KMS-11 (cell line): ENCODE measurements at regions not wholly inside any gene's neighbourhood (a gene's known extent, or its start where the extent isn't known, plus 50 kb on each side); places are given as distances from the start of the nearest gene placed in this dataset.

Experiments
- H2AFZ ChIP-seq: fragments of 200-600 bp; sonication (generic); 2 replicates; pipeline ENCODE4 v1.6.1; 2016; ENCODE audit warnings: antibody characterized with exemption, mixed run types, low read depth
- H3K27ac ChIP-seq: fragments of 200-600 bp; sonication (generic); 2 replicates; pipeline ENCODE4 v1.6.1; 2016; ENCODE audit warnings: mild to moderate bottlenecking, mixed run types
- H3K27me3 ChIP-seq: fragments of 200-600 bp; sonication (generic); 2 replicates; pipeline ENCODE4 v1.6.1; 2017; ENCODE audit warnings: mild to moderate bottlenecking, low read depth, mixed run types, moderate library complexity; ENCODE audit not compliant: insufficient read depth
- H3K36me3 ChIP-seq: fragments of 200-600 bp; sonication (generic); 2 replicates; pipeline ENCODE4 v1.6.1; 2017; ENCODE audit warnings: mild to moderate bottlenecking, mixed run types; ENCODE audit not compliant: insufficient read depth
- H3K4me1 ChIP-seq: fragments of 200-600 bp; sonication (generic); 2 replicates; pipeline ENCODE4 v1.6.1; 2016; ENCODE audit warnings: mild to moderate bottlenecking, low read depth, mixed run types; ENCODE audit not compliant: poor library complexity, severe bottlenecking
- H3K4me2 ChIP-seq: fragments of 200-600 bp; sonication (generic); 2 replicates; pipeline ENCODE4 v1.7.0; 2016; ENCODE audit warnings: mild to moderate bottlenecking, mixed run types
- H3K4me3 ChIP-seq: fragments of 200-600 bp; sonication (generic); IDR thresholded peaks from 2 replicates; pipeline ENCODE4 v1.6.1; 2017; ENCODE audit warnings: low read depth, low read length, mixed read lengths; ENCODE audit not compliant: insufficient read depth
- H3K79me2 ChIP-seq: fragments of 200-600 bp; sonication (generic); 2 replicates; pipeline ENCODE4 v1.6.1; 2016; ENCODE audit warnings: low read depth, mixed run types; ENCODE audit not compliant: insufficient read depth
- H3K9ac ChIP-seq: fragments of 200-600 bp; sonication (generic); 2 replicates; pipeline ENCODE4 v1.6.1; 2016; ENCODE audit warnings: mild to moderate bottlenecking, mixed run types
- H4K20me1 ChIP-seq: fragments of 200-600 bp; sonication (generic); 2 replicates; pipeline ENCODE4 v1.6.1; 2016; ENCODE audit warnings: mild to moderate bottlenecking, mixed run types; ENCODE audit not compliant: insufficient read depth
- TF ChIP-seq, protein P1 (sequence below): fragments of 200-600 bp; sonication (generic); conservative IDR thresholded peaks from 2 replicates; pipeline ENCODE4 v1.6.1; 2017; ENCODE audit warnings: low read depth, mild to moderate bottlenecking, antibody characterized with exemption, low read length, moderate library complexity, mixed read lengths

- Histone ChIP-seq H3K4me3 (no peak overlapping the region), H3K27ac (no peak overlapping the region), H2AFZ (no peak overlapping the region), H3K27me3 (no peaks in the 10 kb centered on the region), H3K36me3 (no peaks in the 10 kb centered on the region), H3K9ac (no peak overlapping the region), H4K20me1 (no peaks in the 10 kb centered on the region), H3K79me2 (no peaks in the 10 kb centered on the region), H3K4me1 (no peaks in the 10 kb centered on the region), H3K4me2 (no peak overlapping the region)
- TF ChIP-seq, protein P1, sequence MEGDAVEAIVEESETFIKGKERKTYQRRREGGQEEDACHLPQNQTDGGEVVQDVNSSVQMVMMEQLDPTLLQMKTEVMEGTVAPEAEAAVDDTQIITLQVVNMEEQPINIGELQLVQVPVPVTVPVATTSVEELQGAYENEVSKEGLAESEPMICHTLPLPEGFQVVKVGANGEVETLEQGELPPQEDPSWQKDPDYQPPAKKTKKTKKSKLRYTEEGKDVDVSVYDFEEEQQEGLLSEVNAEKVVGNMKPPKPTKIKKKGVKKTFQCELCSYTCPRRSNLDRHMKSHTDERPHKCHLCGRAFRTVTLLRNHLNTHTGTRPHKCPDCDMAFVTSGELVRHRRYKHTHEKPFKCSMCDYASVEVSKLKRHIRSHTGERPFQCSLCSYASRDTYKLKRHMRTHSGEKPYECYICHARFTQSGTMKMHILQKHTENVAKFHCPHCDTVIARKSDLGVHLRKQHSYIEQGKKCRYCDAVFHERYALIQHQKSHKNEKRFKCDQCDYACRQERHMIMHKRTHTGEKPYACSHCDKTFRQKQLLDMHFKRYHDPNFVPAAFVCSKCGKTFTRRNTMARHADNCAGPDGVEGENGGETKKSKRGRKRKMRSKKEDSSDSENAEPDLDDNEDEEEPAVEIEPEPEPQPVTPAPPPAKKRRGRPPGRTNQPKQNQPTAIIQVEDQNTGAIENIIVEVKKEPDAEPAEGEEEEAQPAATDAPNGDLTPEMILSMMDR = no peak
Measured at GRCh38 chr14:39576258-39576657, 144.0 kb upstream of the FBXO33 start.

DNA sequence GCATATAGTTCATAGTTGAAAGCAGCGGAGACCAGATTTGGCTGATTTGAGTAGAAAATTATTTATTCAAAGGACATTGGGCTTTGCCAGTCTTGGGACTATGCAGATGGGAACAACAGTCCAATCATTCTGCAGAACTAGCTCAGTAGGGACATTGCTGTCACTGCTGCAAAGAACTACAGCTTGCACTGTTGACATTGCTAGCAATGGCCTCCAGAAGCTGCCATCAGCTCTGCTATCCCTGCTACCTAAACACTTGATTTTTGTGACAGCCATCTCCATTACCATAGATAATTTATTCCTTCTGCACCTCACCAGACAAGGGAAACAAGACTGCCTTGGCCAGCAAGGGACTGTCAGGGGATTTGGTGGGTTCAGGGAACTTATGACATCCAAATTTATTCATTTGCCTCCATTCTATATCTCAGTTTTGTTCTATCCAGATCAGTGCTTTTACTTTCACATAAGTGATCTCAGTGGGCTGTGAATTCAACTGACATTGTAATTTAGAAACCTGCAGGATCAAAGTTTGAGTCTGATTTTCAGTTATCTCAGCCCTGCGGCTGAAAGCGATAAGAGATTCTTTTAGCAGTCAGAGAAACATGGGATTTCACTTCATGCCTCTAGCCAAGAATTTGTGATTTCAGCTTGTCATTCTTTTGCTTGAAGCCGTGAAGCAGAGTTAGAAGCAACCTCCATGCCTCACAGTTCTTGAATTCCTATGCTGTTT, 136.7 kb upstream of the FBXO33 start:
- no peak overlapping the region for H3K27ac ChIP-seq
- no peak overlapping the region for H3K9ac ChIP-seq
- TF ChIP-seq, protein P1 = no peak
- H3K4me1 ChIP-seq = no peaks in the 10 kb centered on the region
- no peaks in the 10 kb centered on the region for H3K27me3 ChIP-seq
- H4K20me1 ChIP-seq = no peaks in the 10 kb centered on the region
- H3K4me3 ChIP-seq = no peak overlapping the region
- H3K79me2 ChIP-seq = no peaks in the 10 kb centered on the region
- no peak overlapping the region for H3K4me2 ChIP-seq
- H2AFZ ChIP-seq = no peak overlapping the region
- H3K36me3 ChIP-seq = no peaks in the 10 kb centered on the region

DNA sequence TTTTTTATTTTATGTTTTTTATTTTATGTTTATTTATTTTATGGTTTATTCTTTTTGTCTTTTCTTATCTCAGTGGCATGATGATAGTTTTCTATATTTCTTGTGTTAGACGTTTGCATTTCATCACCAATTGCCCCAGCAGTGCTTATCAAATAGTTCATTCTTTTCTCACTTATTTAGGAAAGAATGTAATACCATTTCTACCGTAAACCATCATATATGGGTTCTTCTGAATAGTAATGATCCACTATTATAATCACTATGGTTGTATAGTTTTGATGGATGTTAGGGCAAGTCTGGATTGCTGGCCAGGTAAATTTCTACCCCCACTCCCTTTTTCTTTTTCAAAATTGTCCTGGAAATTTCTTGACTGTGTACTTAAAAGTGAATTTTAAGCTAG, 134.6 kb upstream of the FBXO33 start:
- Histone ChIP-seq H3K27me3 (no peaks in the 10 kb centered on the region), H3K9ac (no peak overlapping the region), H3K4me3 (no peak overlapping the region), H4K20me1 (no peaks in the 10 kb centered on the region), H3K27ac (no peak overlapping the region), H3K79me2 (no peaks in the 10 kb centered on the region), H3K4me1 (no peaks in the 10 kb centered on the region), H3K36me3 (no peaks in the 10 kb centered on the region), H3K4me2 (no peak overlapping the region), H2AFZ (no peak overlapping the region)
- TF ChIP-seq, protein P1 = no peak

DNA sequence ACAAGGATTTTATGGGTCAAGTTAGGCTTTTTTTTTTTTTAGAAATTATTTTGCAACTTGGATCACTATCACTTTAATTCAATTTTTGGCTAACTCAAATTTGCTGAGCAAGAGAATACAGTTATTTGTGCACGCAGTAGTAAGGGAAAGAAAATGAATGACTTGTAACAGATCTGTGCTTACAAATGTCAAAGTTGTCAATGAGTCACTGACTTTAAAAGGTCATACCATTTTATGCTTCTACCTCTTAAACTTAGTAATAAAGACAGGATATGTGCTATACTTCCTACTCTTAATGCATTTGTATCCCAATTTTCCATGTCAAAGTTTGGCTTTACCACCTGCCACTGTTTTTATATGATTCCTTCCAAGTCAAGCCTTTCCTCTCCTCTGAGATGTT, 131.1 kb upstream of the FBXO33 start:
- no peak overlapping the region for H2AFZ ChIP-seq
- TF ChIP-seq, protein P1 = no peak

More for the DNA sequence above, 131.1 kb upstream of the FBXO33 start:
- H3K9ac ChIP-seq = no peak overlapping the region
- H3K4me1 ChIP-seq = no peaks in the 10 kb centered on the region
- no peaks in the 10 kb centered on the region for H3K27me3 ChIP-seq
- H3K27ac ChIP-seq = no peak overlapping the region
- no peaks in the 10 kb centered on the region for H3K36me3 ChIP-seq
- no peak overlapping the region for H3K4me3 ChIP-seq
- no peaks in the 10 kb centered on the region for H4K20me1 ChIP-seq
- no peak overlapping the region for H3K4me2 ChIP-seq
- no peaks in the 10 kb centered on the region for H3K79me2 ChIP-seq
